ENCODE measurements at regions not wholly inside any gene's neighbourhood (a gene's known extent, or its start where the extent isn't known, plus 50 kb on each side); places are given as distances from the start of the nearest gene placed in this dataset.

GRCh38 chr22:48923165-48923865 lies 904.4 kb downstream of the BRD1 start:
- TF ChIP-seq CTCF (IDR thresholded peaks at IDR 0.05; ENCODE audit: poor library complexity, severe bottlenecking): no peak
- Histone ChIP-seq H3K36me3 (ENCODE audit: low read depth) (no peaks in the 10 kb centered on the region), H3K4me1 (ENCODE audit: insufficient read depth, poor library complexity, severe bottlenecking) (no peaks in the 10 kb centered on the region), H3K9me3 (ENCODE audit: severe bottlenecking) (no peaks in the 10 kb centered on the region), H3K27me3 (ENCODE audit: insufficient read depth, poor library complexity, severe bottlenecking) (no peaks in the 10 kb centered on the region), H3K4me3 (ENCODE audit: severe bottlenecking) (no peak overlapping the region), H3K27ac (ENCODE audit: poor library complexity, severe bottlenecking) (no peak overlapping the region)
- DNase-seq (ENCODE audit: low spot score) (no peak), ATAC-seq (ENCODE audit: low read depth) (no peak)

GRCh38 chr22:48921411-48921903 lies 906.2 kb downstream of the BRD1 start:
- Histone ChIP-seq H3K4me1 (ENCODE audit: insufficient read depth, poor library complexity, severe bottlenecking) (no peaks in the 10 kb centered on the region), H3K9me3 (ENCODE audit: severe bottlenecking) (no peaks in the 10 kb centered on the region), H3K36me3 (ENCODE audit: low read depth) (no peaks in the 10 kb centered on the region), H3K27ac (ENCODE audit: poor library complexity, severe bottlenecking) (no peak overlapping the region), H3K4me3 (ENCODE audit: severe bottlenecking) (no peak overlapping the region), H3K27me3 (ENCODE audit: insufficient read depth, poor library complexity, severe bottlenecking) (no peaks in the 10 kb centered on the region)
- ATAC-seq (ENCODE audit: low read depth): no peak
- TF ChIP-seq CTCF (IDR thresholded peaks at IDR 0.05; ENCODE audit: poor library complexity, severe bottlenecking): no peak
- no peak for DNase-seq (ENCODE audit: low spot score)

- H3K27ac ChIP-seq (ENCODE audit: poor library complexity, severe bottlenecking): no peak overlapping the region
- H3K9me3 ChIP-seq (ENCODE audit: severe bottlenecking): no peaks in the 10 kb centered on the region
- ATAC-seq (ENCODE audit: low read depth) (no peak), DNase-seq (ENCODE audit: low spot score) (no peak)
- no peaks in the 10 kb centered on the region for H3K27me3 ChIP-seq (ENCODE audit: insufficient read depth, poor library complexity, severe bottlenecking)
- H3K4me1 ChIP-seq (ENCODE audit: insufficient read depth, poor library complexity, severe bottlenecking): no peaks in the 10 kb centered on the region
- no peak overlapping the region for H3K4me3 ChIP-seq (ENCODE audit: severe bottlenecking)
- no peaks in the 10 kb centered on the region for H3K36me3 ChIP-seq (ENCODE audit: low read depth)
- TF ChIP-seq CTCF (IDR thresholded peaks at IDR 0.05; ENCODE audit: poor library complexity, severe bottlenecking): no peak
Measured at GRCh38 chr22:48920776-48921241, 906.9 kb downstream of the BRD1 start.

- Histone ChIP-seq H3K9me3 (ENCODE audit: severe bottlenecking) (no peaks in the 10 kb centered on the region), H3K4me1 (ENCODE audit: insufficient read depth, poor library complexity, severe bottlenecking) (no peaks in the 10 kb centered on the region), H3K4me3 (ENCODE audit: severe bottlenecking) (no peak overlapping the region), H3K27me3 (ENCODE audit: insufficient read depth, poor library complexity, severe bottlenecking) (no peaks in the 10 kb centered on the region), H3K27ac (ENCODE audit: poor library complexity, severe bottlenecking) (no peak overlapping the region), H3K36me3 (ENCODE audit: low read depth) (no peaks in the 10 kb centered on the region)
- ATAC-seq (ENCODE audit: low read depth) (no peak), DNase-seq (ENCODE audit: low spot score) (no peak)
- TF ChIP-seq CTCF (IDR thresholded peaks at IDR 0.05; ENCODE audit: poor library complexity, severe bottlenecking): no peak
Measured at GRCh38 chr22:48919851-48920589, 907.7 kb downstream of the BRD1 start.
